ENCODE measurements at regions not wholly inside any gene's neighbourhood (a gene's known extent, or its start where the extent isn't known, plus 50 kb on each side); places are given as distances from the start of the nearest gene placed in this dataset.

DNA sequence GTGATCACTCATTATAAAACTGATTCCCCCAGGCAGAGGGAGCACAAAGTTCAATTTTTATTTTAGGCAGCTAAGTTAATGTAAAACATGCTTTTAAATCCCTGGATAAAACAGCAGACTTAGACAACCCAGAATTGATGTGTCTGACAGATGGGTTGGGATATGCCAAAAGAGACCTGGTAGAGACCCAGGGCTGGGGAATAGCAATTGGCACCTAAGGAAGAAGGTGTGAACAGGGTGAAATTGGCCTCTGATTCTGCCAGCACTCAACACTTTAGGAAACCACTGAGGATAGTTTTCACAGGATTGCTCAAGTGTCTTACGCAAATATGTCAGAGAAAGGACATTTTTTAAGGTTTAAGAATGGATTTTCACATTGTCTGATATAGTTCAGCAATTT, 938.2 kb upstream of the CDH8 start:
- TF ChIP-seq, protein P1, sequence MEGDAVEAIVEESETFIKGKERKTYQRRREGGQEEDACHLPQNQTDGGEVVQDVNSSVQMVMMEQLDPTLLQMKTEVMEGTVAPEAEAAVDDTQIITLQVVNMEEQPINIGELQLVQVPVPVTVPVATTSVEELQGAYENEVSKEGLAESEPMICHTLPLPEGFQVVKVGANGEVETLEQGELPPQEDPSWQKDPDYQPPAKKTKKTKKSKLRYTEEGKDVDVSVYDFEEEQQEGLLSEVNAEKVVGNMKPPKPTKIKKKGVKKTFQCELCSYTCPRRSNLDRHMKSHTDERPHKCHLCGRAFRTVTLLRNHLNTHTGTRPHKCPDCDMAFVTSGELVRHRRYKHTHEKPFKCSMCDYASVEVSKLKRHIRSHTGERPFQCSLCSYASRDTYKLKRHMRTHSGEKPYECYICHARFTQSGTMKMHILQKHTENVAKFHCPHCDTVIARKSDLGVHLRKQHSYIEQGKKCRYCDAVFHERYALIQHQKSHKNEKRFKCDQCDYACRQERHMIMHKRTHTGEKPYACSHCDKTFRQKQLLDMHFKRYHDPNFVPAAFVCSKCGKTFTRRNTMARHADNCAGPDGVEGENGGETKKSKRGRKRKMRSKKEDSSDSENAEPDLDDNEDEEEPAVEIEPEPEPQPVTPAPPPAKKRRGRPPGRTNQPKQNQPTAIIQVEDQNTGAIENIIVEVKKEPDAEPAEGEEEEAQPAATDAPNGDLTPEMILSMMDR (optimal IDR thresholded peaks at IDR 0.05 in 1 of 3, IDR thresholded peaks at IDR 0.05 in 1 of 3, conservative IDR thresholded peaks at IDR 0.05 in 1 of 3; ENCODE audit: extremely low read depth in 1 of 3, insufficient read depth in 2 of 3, low read length in 3 of 3), result no peak
- TF ChIP-seq EZH2 (IDR thresholded peaks at IDR 0.05; ENCODE audit: low read length), result no peak

Data from keratinocyte (primary cell).